ENCODE measurements at regions not wholly inside any gene's neighbourhood (a gene's known extent, or its start where the extent isn't known, plus 50 kb on each side); places are given as distances from the start of the nearest gene placed in this dataset.

GRCh38 chr13:21771075-21771474 lies 100.2 kb downstream of the FGF9 start:
- H2BK15ac ChIP-seq (ENCODE audit: low read depth, low read length) = no peak overlapping the region
- H3K36me3 ChIP-seq (ENCODE audit: control insufficient read depth, insufficient read depth, low read length) = no peaks in the 10 kb centered on the region
- no peak overlapping the region for H2BK120ac ChIP-seq (ENCODE audit: low read depth, low read length)
- H3K9me3 ChIP-seq (ENCODE audit: control insufficient read depth, insufficient read depth, low read length) = peaks cover 2% of the 10 kb centered on the region; the same call in 1 of the 2 replicates
- H3K27me3 ChIP-seq (ENCODE audit: control insufficient read depth, insufficient read depth, low read length) = peaks cover 2% of the 10 kb centered on the region
- no peak overlapping the region for H3K23ac ChIP-seq (ENCODE audit: low read depth, low read length)
- no peak overlapping the region for H3K18ac ChIP-seq (ENCODE audit: low read depth, low read length)
- no TSS peak for BruUV-seq (replicated peaks)
- H2AK9ac ChIP-seq (replicated peaks; ENCODE audit: low read depth, low read length, poor library complexity) = no peak overlapping the region
- in situ Hi-C loops (cut with MboI; ENCODE audit: low sequenced_read_pairs) = no loop called here
- dilution Hi-C loops (cut with HindIII; ENCODE audit: low sequenced_read_pairs, unreplicated experiment) = no loop called here
- POLR2A ChIA-PET (ENCODE audit: unreplicated experiment) = no interaction called here
- no CpG with 5 or more reads among the region's 1 CpG for WGBS, 2 experiments (ENCODE audit: extremely low coverage in 2 of 2, insufficient read length in 1 of 2)
- H3K27ac ChIP-seq (ENCODE audit: insufficient read depth, low read length) = no peak overlapping the region
- CTCF ChIA-PET = no interaction called here
- H3K4me2 ChIP-seq (ENCODE audit: low read depth, low read length) = no peak overlapping the region
- no peak overlapping the region for H3K4ac ChIP-seq (ENCODE audit: low read depth, low read length)
- no peak overlapping the region for H3K4me3 ChIP-seq (ENCODE audit: insufficient read depth, low read depth, low read length)
- H2AK5ac ChIP-seq (ENCODE audit: low read depth, low read length) = no peak overlapping the region
- H2AFZ ChIP-seq (replicated peaks; ENCODE audit: low read length, poor library complexity) = no peak overlapping the region
- H2BK20ac ChIP-seq (ENCODE audit: low read depth, low read length) = no peak overlapping the region
- no peaks in the 10 kb centered on the region for H3K4me1 ChIP-seq (ENCODE audit: control insufficient read depth, insufficient read depth, low read length)
- H4K20me1 ChIP-seq (ENCODE audit: insufficient read depth, low read length) = no peaks in the 10 kb centered on the region
- intact Hi-C loops (cut with micrococcal nuclease) = no loop called here
- H3K79me1 ChIP-seq (ENCODE audit: low read depth in 1 of 2, low read length in 2 of 2) = no peaks in the 10 kb centered on the region
- H4K91ac ChIP-seq (ENCODE audit: insufficient read depth, low read depth, low read length) = no peak overlapping the region
- H2BK5ac ChIP-seq (ENCODE audit: low read depth, low read length, poor library complexity, severe bottlenecking) = no peak overlapping the region
- no peak for ATAC-seq (ENCODE audit: low read depth)
- H4K5ac ChIP-seq (ENCODE audit: low read depth, low read length) = no peak overlapping the region
- DNase-seq = no peak
- H3K14ac ChIP-seq (replicated peaks; ENCODE audit: low read depth, low read length) = no peak overlapping the region
- no peak overlapping the region for H3K9ac ChIP-seq (ENCODE audit: low read depth, low read length)
- H4K8ac ChIP-seq (ENCODE audit: low read depth in 2 of 2, low read length in 2 of 2) = no peak overlapping the region
- no peaks in the 10 kb centered on the region for H3K9me1 ChIP-seq (ENCODE audit: insufficient read depth, low read length)
- no peak overlapping the region for H3K56ac ChIP-seq (ENCODE audit: extremely low read depth, insufficient read depth, low read length)
- TF ChIP-seq CHD1 (IDR thresholded peaks at IDR 0.05; ENCODE audit: low read depth, low read length) (no peak), CEBPB (IDR thresholded peaks at IDR 0.05; ENCODE audit: low read depth, low read length) (peak; percentile 82)
